B cell (primary cell): ENCODE measurements at regions not wholly inside any gene's neighbourhood (a gene's known extent, or its start where the extent isn't known, plus 50 kb on each side); places are given as distances from the start of the nearest gene placed in this dataset.

ENCODE experiments used
- ATAC-seq: fragments of 200-7000 bp; cut with Tn5 transposase; one replicate; pipeline ENCODE4 v1.10.0; 2021; ENCODE audit warnings: low read depth, mild to moderate bottlenecking, moderate number of reproducible peaks, moderate library complexity
- CTCF ChIA-PET: fragments of 350-600 bp; sonication (Branson Sonifier 250); formaldehyde crosslinking; loops from one replicate; lab custom pipeline; 2021; ENCODE audit warnings: antibody characterized with exemption, inconsistent platforms; lab: Charles Lee
- POLR2A ChIA-PET: fragments of 350-600 bp; sonication (Branson Sonifier 250); formaldehyde crosslinking; loops from one replicate; lab custom pipeline; 2021; ENCODE audit warnings: antibody characterized with exemption; lab: Charles Lee
- DNase-seq: peaks from one replicate; pipeline ENCODE4 v3.0.0; 2013
- H2AFZ ChIP-seq: 2 replicates; pipeline ENCODE4 v1.6.1; 2012; ENCODE audit warnings: mild to moderate bottlenecking, low read depth, low read length; ENCODE audit not compliant: insufficient read depth, poor library complexity, severe bottlenecking
- H3K27ac ChIP-seq, 2 donors: 1 replicate in 1 of 2; 2 replicates in 1 of 2; pipeline ENCODE4 v1.5.1; 2012 to 2013; ENCODE audit warnings: low read length in 2 of 2, mild to moderate bottlenecking in 2 of 2, moderate library complexity in 1 of 2
- H3K27me3 ChIP-seq, 4 experiments: fragments of 200-600 bp in 1 of 4; sonication (generic) in 1 of 4; replicated peaks in 1 of 4; 1 replicate in 2 of 4; 2 replicates in 2 of 4; pipeline versions ENCODE4 v1.6.1 to v1.7.0; 2013 to 2016; ENCODE audit warnings: low read length in 3 of 4, mild to moderate bottlenecking in 2 of 4, mixed read lengths in 1 of 4, moderate library complexity in 1 of 4; ENCODE audit not compliant: insufficient read depth in 4 of 4, control insufficient read depth in 3 of 4; ENCODE audit errors: control extremely low read depth in 1 of 4
- H3K36me3 ChIP-seq, 2 experiments: replicated peaks in 1 of 2; 1 replicate in 1 of 2; 2 replicates in 1 of 2; pipeline versions ENCODE4 v1.6.1 to v1.7.1; 2013; ENCODE audit warnings: low read length in 1 of 2; ENCODE audit not compliant: insufficient read depth in 2 of 2, control insufficient read depth in 1 of 2; ENCODE audit errors: control extremely low read depth in 1 of 2, extremely low read depth in 1 of 2
- H3K4me1 ChIP-seq, 2 donors: fragments of 200-600 bp in 1 of 2; sonication (generic) in 1 of 2; 1 replicate in 1 of 2; 2 replicates in 1 of 2; pipeline versions ENCODE4 v1.5.1 to v1.6.1; 2013 to 2017; ENCODE audit warnings: low read length in 2 of 2; ENCODE audit not compliant: control insufficient read depth in 2 of 2, insufficient read depth in 2 of 2
- H3K4me2 ChIP-seq: replicated peaks from 2 replicates; pipeline ENCODE3; 2012; ENCODE audit warnings: mild to moderate bottlenecking, low read depth, low read length; ENCODE audit not compliant: poor library complexity, severe bottlenecking
- H3K4me3 ChIP-seq, 5 experiments: fragments of 200-600 bp in 1 of 5; sonication (generic) in 1 of 5; 1 replicate in 3 of 5; 2 replicates in 2 of 5; pipeline versions ENCODE4 v1.5.1 to v1.7.0; 2011 to 2016; ENCODE audit warnings: low read length in 4 of 5, mild to moderate bottlenecking in 4 of 5, low read depth in 2 of 5, control low read depth in 1 of 5, moderate library complexity in 1 of 5; ENCODE audit not compliant: insufficient read depth in 1 of 5; ENCODE audit errors: control extremely low read depth in 1 of 5, extremely low read depth in 1 of 5
- H3K79me2 ChIP-seq: fragments of 200-600 bp; sonication (generic); one replicate; pipeline ENCODE4 v1.6.0; 2016; ENCODE audit warnings: low read length; ENCODE audit not compliant: control insufficient read depth, insufficient read depth
- H3K9ac ChIP-seq: fragments of 200-600 bp; sonication (generic); 2 replicates; pipeline ENCODE4 v1.6.1; 2017; ENCODE audit warnings: mild to moderate bottlenecking, low read length, moderate library complexity
- H3K9me3 ChIP-seq, 3 donors: one replicate each; pipeline versions ENCODE4 v1.6.1 to v1.7.1; 2013; ENCODE audit warnings: low read length in 2 of 3; ENCODE audit not compliant: control insufficient read depth in 2 of 3, insufficient read depth in 1 of 3; ENCODE audit errors: control extremely low read depth in 1 of 3
- H4K20me1 ChIP-seq: 2 replicates; pipeline ENCODE4 v1.6.0; 2012; ENCODE audit warnings: mild to moderate bottlenecking, low read length; ENCODE audit not compliant: insufficient read depth, control insufficient read depth, poor library complexity, severe bottlenecking
- H3K27ac Mint-ChIP-seq: one replicate; pipeline ENCODE4 v1.8.0; 2021; ENCODE audit warnings: mixed read lengths
- H3K27me3 Mint-ChIP-seq: one replicate; pipeline ENCODE4 v1.8.0; 2021; ENCODE audit warnings: mixed read lengths
- H3K4me1 Mint-ChIP-seq: one replicate; pipeline ENCODE4 v1.8.0; 2021; ENCODE audit warnings: mixed read lengths
- H3K4me3 Mint-ChIP-seq: one replicate; pipeline ENCODE4 v1.8.0; 2021; ENCODE audit warnings: mixed read lengths
- H3K9me3 Mint-ChIP-seq: one replicate; pipeline ENCODE4 v1.8.0; 2022; ENCODE audit warnings: mixed read lengths; ENCODE audit not compliant: insufficient read depth
- EZH2 ChIP-seq: IDR thresholded peaks from 2 replicates; pipeline ENCODE4 v1.6.1; 2012; ENCODE audit warnings: borderline replicate concordance, low read depth, mild to moderate bottlenecking, moderate library complexity, low read length; ENCODE audit not compliant: insufficient read depth, poor library complexity, severe bottlenecking
- WGBS: methylation state at CpG from one replicate; pipeline ENCODE4 v1.1.5; 2013; ENCODE audit warnings: missing lambda C conversion rate; ENCODE audit not compliant: insufficient coverage; 5-methylcytosine and 5-hydroxymethylcytosine counted together
- intact Hi-C: fragments of 100-400 bp; cut with micrococcal nuclease; formaldehyde crosslinking; loops from one replicate; pipeline ENCODE4 v1.10.0; 2022
- TF ChIP-seq, protein P1 (sequence below): fragments of 200-600 bp; IDR thresholded peaks from one replicate; pipeline ENCODE4 v1.8.0; 2022; ENCODE audit warnings: antibody characterized with exemption, mild to moderate bottlenecking

DNA sequence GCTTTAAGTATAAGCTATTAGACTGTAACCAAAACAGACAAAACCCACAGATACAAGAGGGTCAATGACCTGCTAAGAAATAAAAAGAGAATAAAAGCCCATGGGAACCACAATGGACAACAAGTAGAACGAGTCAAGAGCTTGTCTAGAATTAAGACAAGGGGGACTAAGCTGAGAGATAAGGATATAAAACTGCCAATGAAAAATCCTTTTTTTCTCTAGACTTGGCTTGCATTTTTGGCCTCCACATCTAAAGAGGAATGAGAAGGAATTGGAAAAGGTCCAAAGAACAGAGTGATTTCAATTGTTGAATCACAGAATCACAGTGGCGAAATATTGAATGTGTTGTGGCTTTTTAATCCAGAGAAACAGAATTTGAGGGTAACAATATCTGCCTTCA lies 135.7 kb downstream of the QDPR start:
- intact Hi-C loops = no loop called here
- Histone ChIP-seq H3K4me2 (no peak overlapping the region), H3K36me3 (no peaks in the 10 kb centered on the region), H2AFZ (no peak overlapping the region), H3K4me1 (no peaks in the 10 kb centered on the region), H3K9me3 (no peaks in the 10 kb centered on the region), H3K9ac (no peak overlapping the region), H3K4me3 (no peak overlapping the region), H4K20me1 (no peaks in the 10 kb centered on the region), H3K79me2 (no peaks in the 10 kb centered on the region), H3K27ac (no peak overlapping the region), H3K27me3 (no peaks in the 10 kb centered on the region)
- 90% methylated on average over 2 of the region's 2 CpGs for WGBS
- ATAC-seq (no peak), DNase-seq (no peak)
- TF ChIP-seq EZH2 = no peak
- TF ChIP-seq, protein P1, sequence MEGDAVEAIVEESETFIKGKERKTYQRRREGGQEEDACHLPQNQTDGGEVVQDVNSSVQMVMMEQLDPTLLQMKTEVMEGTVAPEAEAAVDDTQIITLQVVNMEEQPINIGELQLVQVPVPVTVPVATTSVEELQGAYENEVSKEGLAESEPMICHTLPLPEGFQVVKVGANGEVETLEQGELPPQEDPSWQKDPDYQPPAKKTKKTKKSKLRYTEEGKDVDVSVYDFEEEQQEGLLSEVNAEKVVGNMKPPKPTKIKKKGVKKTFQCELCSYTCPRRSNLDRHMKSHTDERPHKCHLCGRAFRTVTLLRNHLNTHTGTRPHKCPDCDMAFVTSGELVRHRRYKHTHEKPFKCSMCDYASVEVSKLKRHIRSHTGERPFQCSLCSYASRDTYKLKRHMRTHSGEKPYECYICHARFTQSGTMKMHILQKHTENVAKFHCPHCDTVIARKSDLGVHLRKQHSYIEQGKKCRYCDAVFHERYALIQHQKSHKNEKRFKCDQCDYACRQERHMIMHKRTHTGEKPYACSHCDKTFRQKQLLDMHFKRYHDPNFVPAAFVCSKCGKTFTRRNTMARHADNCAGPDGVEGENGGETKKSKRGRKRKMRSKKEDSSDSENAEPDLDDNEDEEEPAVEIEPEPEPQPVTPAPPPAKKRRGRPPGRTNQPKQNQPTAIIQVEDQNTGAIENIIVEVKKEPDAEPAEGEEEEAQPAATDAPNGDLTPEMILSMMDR = no peak
- CTCF ChIA-PET = no interaction called here
- H3K4me1 Mint-ChIP-seq = no peaks in the 10 kb centered on the region
- H3K27ac Mint-ChIP-seq = no peak overlapping the region
- H3K9me3 Mint-ChIP-seq = no peaks in the 10 kb centered on the region
- H3K4me3 Mint-ChIP-seq = no peak overlapping the region
- POLR2A ChIA-PET = no interaction called here
- no peaks in the 10 kb centered on the region for H3K27me3 Mint-ChIP-seq

DNA sequence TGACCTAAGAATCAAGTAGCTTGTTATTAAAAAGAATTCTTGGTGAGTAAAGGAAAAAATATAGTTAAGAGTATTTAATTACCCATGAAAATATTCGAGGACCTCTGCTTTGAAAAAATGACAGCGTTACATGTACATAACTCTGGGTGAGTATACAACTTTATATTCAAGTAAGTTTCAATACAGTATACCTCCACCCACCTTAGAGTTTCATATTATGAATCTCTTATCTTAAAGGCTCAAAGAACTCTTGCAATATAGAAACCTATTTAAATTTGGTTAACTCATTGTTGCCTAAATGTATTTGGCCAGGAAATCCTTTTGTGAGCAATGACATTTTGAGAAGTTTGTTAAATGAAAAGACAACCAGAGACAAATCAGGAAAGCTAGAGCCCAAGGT lies 138.2 kb downstream of the QDPR start:
- Histone ChIP-seq H3K27ac (no peak overlapping the region), H3K36me3 (no peaks in the 10 kb centered on the region), H3K4me2 (no peak overlapping the region), H3K4me3 (no peak overlapping the region), H3K79me2 (no peaks in the 10 kb centered on the region), H2AFZ (no peak overlapping the region), H4K20me1 (no peaks in the 10 kb centered on the region), H3K4me1 (no peaks in the 10 kb centered on the region), H3K9me3 (no peaks in the 10 kb centered on the region), H3K9ac (no peak overlapping the region), H3K27me3 (no peaks in the 10 kb centered on the region)
- ChIA-PET CTCF (no interaction called here), POLR2A (no interaction called here)
- intact Hi-C loops = no loop called here
- H3K4me3 Mint-ChIP-seq = no peak overlapping the region
- WGBS = no CpG with 5 or more reads among the region's 2 CpGs
- DNase-seq = no peak
- TF ChIP-seq, protein P1 = no peak
- TF ChIP-seq EZH2 = no peak
- no peaks in the 10 kb centered on the region for H3K27me3 Mint-ChIP-seq
- no peak for ATAC-seq
- no peaks in the 10 kb centered on the region for H3K9me3 Mint-ChIP-seq
- H3K27ac Mint-ChIP-seq = no peak overlapping the region
- H3K4me1 Mint-ChIP-seq = no peaks in the 10 kb centered on the region
